Suprapubic skin (tissue), 4 donors: ENCODE measurements at regions not wholly inside any gene's neighbourhood (a gene's known extent, or its start where the extent isn't known, plus 50 kb on each side); places are given as distances from the start of the nearest gene placed in this dataset.

Source experiments
- EP300 ChIP-seq: sonication (generic); formaldehyde crosslinking; IDR thresholded peaks from one replicate; pipeline ENCODE4 v1.6.1; 2017; ENCODE audit warnings: antibody characterized with exemption
- POLR2A ChIP-seq, 2 donors: fragments of 450-650 bp; IDR thresholded peaks; one replicate each; pipeline ENCODE4 v1.6.1; 2017; ENCODE audit warnings: antibody characterized with exemption in 2 of 2, mild to moderate bottlenecking in 2 of 2, moderate library complexity in 2 of 2
- POLR2AphosphoS5 ChIP-seq, 3 donors: sonication (generic); formaldehyde crosslinking; IDR thresholded peaks; one replicate each; pipeline ENCODE4 v1.6.1; 2017; ENCODE audit warnings: antibody characterized with exemption in 3 of 3
- TF ChIP-seq, protein P1 (sequence below), 2 donors: fragments of 200-600 bp in 1 of 2; fragments of 450-650 bp in 1 of 2; sonication (generic) in 1 of 2; IDR thresholded peaks; one replicate each; pipeline ENCODE4 v1.5.1; 2016 to 2019; ENCODE audit warnings: antibody characterized with exemption in 2 of 2, mild to moderate bottlenecking in 1 of 2, moderate library complexity in 1 of 2

DNA sequence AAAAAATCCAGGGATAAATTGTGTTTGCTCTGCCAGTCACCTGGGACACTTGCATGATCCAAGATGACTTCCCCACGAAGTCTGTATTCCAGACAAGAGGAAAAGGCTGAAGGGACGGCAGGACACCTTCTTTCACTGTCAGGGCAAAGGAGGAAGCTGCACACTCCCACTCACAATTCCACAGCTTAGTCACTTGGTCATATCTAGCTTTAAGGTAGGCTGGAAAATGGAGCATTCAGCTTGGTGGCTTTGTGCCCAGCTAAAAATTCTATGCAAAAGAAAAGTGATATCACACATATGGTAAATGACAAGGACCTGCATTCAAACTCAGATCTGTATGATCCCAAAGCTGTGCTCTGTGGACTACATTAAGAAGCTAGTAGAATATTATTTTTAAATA lies 109.2 kb upstream of the TPM1 start:
- no peak for TF ChIP-seq POLR2AphosphoS5 (IDR thresholded peaks at IDR 0.05)
- no peak for TF ChIP-seq POLR2A (IDR thresholded peaks at IDR 0.05)
- TF ChIP-seq, protein P1, sequence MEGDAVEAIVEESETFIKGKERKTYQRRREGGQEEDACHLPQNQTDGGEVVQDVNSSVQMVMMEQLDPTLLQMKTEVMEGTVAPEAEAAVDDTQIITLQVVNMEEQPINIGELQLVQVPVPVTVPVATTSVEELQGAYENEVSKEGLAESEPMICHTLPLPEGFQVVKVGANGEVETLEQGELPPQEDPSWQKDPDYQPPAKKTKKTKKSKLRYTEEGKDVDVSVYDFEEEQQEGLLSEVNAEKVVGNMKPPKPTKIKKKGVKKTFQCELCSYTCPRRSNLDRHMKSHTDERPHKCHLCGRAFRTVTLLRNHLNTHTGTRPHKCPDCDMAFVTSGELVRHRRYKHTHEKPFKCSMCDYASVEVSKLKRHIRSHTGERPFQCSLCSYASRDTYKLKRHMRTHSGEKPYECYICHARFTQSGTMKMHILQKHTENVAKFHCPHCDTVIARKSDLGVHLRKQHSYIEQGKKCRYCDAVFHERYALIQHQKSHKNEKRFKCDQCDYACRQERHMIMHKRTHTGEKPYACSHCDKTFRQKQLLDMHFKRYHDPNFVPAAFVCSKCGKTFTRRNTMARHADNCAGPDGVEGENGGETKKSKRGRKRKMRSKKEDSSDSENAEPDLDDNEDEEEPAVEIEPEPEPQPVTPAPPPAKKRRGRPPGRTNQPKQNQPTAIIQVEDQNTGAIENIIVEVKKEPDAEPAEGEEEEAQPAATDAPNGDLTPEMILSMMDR (IDR thresholded peaks at IDR 0.05): no peak
- TF ChIP-seq EP300: no peak
